GM12878 (cell line): ENCODE measurements at regions not wholly inside any gene's neighbourhood (a gene's known extent, or its start where the extent isn't known, plus 50 kb on each side); places are given as distances from the start of the nearest gene placed in this dataset.

Experiments used
- ATAC-seq: fragments of 200-7000 bp; cut with Tn5 transposase; 3 replicates; pipeline ENCODE4 v1.9.1; 2020; ENCODE audit warnings: mild to moderate bottlenecking, moderate library complexity
- BruUV-seq: library from RNA; stranded (reverse); fragments of 400-500 nt; replicated peaks from 2 replicates; lab custom pipeline; 2021; lab: Mats Ljungman, UMichigan
- CTCF ChIA-PET: fragments of 300-600 bp; sonication (Branson Sonifier 250); formaldehyde crosslinking; extraction: SDS; loops from one replicate; lab custom pipeline; 2021; ENCODE audit warnings: inconsistent platforms; lab: Yijun Ruan, JAX
- POLR2A ChIA-PET: fragments of 350-600 bp; formaldehyde crosslinking; extraction: SDS; loops from one replicate; lab custom pipeline; 2021; ENCODE audit warnings: inconsistent platforms; lab: Charles Lee
- RAD21 ChIA-PET: fragments of 300-600 bp; sonication (Branson Sonifier 250); formaldehyde crosslinking; loops from one replicate; lab custom pipeline; 2023; ENCODE audit warnings: antibody characterized with exemption; ENCODE audit not compliant: unreplicated experiment; lab: Charles Lee
- SMC1A ChIA-PET: fragments of 300-600 bp; sonication (Branson Sonifier 250); formaldehyde crosslinking; loops from one replicate; lab custom pipeline; 2023; ENCODE audit not compliant: unreplicated experiment, uncharacterized antibody; lab: Charles Lee
- DNase-seq: peaks from one replicate; pipeline ENCODE4 v3.0.0-alpha.2; 2011; ENCODE audit warnings: low read depth, low spot score
- FAIRE-seq: peaks from 3 replicates; lab custom pipeline; 2011; peaks lifted over from hg19 to GRCh38; lab: Jason Lieb, UNC
- H2AFZ ChIP-seq: 2 replicates; pipeline ENCODE4 v1.6.0; 2011; ENCODE audit warnings: low read depth, low read length, control low read depth; ENCODE audit not compliant: control insufficient read depth
- H3K27ac ChIP-seq: 2 replicates; pipeline ENCODE4 v1.5.1; 2011; ENCODE audit warnings: control low read depth; ENCODE audit not compliant: control insufficient read depth, insufficient read depth
- H3K27me3 ChIP-seq, 2 experiments: replicated peaks in 1 of 2; 2 replicates each; pipeline versions ENCODE4 v1.6.0 to v1.6.1; 2011; ENCODE audit warnings: low read length in 1 of 2; ENCODE audit not compliant: control insufficient read depth in 2 of 2, insufficient read depth in 2 of 2
- H3K36me3 ChIP-seq, 2 experiments: 2 replicates each; pipeline ENCODE4 v1.5.1; 2011; ENCODE audit warnings: low read length in 1 of 2; ENCODE audit not compliant: control insufficient read depth in 2 of 2, insufficient read depth in 2 of 2
- H3K4me1 ChIP-seq: 2 replicates; pipeline ENCODE4 v1.6.1; 2011; ENCODE audit warnings: mild to moderate bottlenecking, low read length, moderate library complexity, mixed read lengths; ENCODE audit not compliant: control insufficient read depth, insufficient read depth
- H3K4me2 ChIP-seq: 2 replicates; pipeline ENCODE4 v1.6.0; 2011; ENCODE audit warnings: control low read depth; ENCODE audit not compliant: control insufficient read depth, insufficient read depth
- H3K4me3 ChIP-seq: fragments of 200-600 bp; sonication (generic); 2 replicates; pipeline ENCODE4 v1.5.1; 2016
- H3K79me2 ChIP-seq: 2 replicates; pipeline ENCODE4 v1.6.0; 2011; ENCODE audit warnings: low read length; ENCODE audit not compliant: control insufficient read depth, insufficient read depth
- H3K9ac ChIP-seq: 2 replicates; pipeline ENCODE4 v1.8.0; 2011; ENCODE audit warnings: low read length, control low read depth, mixed read lengths; ENCODE audit not compliant: control insufficient read depth, insufficient read depth
- H3K9me3 ChIP-seq: replicated peaks from 3 replicates; pipeline ENCODE4 v1.5.1; 2011; ENCODE audit warnings: mild to moderate bottlenecking, low read length; ENCODE audit not compliant: control insufficient read depth, insufficient read depth
- H4K20me1 ChIP-seq: 2 replicates; pipeline ENCODE4 v1.6.0; 2011; ENCODE audit not compliant: control insufficient read depth, insufficient read depth
- CHD2 ChIP-seq: IDR thresholded peaks from 2 replicates; pipeline ENCODE4 v1.6.1; 2011; ENCODE audit warnings: low read depth, low read length, improper control_type of control experiment, borderline replicate concordance
- EED ChIP-seq: sonication (generic); IDR thresholded peaks from 2 replicates; pipeline ENCODE4 v1.6.1; 2016; ENCODE audit warnings: antibody characterized with exemption, low read depth
- EGR1 ChIP-seq, 2 experiments: IDR thresholded peaks; 1 replicate in 1 of 2; 2 replicates in 1 of 2; pipeline ENCODE4 v1.6.1; 2011 to 2012; ENCODE audit warnings: low read depth in 2 of 2, low read length in 2 of 2, borderline replicate concordance in 1 of 2, mild to moderate bottlenecking in 1 of 2, moderate library complexity in 1 of 2
- NFXL1 ChIP-seq: fragments of 450-650 bp; IDR thresholded peaks from 2 replicates; pipeline ENCODE4 v1.6.1; 2017; ENCODE audit warnings: antibody characterized with exemption, mild to moderate bottlenecking, borderline replicate concordance
- WRNIP1 ChIP-seq: IDR thresholded peaks from 2 replicates; pipeline ENCODE4 v1.6.1; 2011; ENCODE audit warnings: low read depth, low read length, improper control_type of control experiment, borderline replicate concordance
- ZNF207 ChIP-seq: fragments of 450-650 bp; IDR thresholded peaks from 2 replicates; pipeline ENCODE4 v1.6.1; 2014; ENCODE audit warnings: antibody characterized with exemption, mild to moderate bottlenecking, borderline replicate concordance
- ZNF687 ChIP-seq: fragments of 450-650 bp; IDR thresholded peaks from 2 replicates; pipeline ENCODE4 v1.6.1; 2017; ENCODE audit warnings: mild to moderate bottlenecking, moderate library complexity
- WGBS: methylation state at CpG from one replicate; pipeline ENCODE4 v1.1.6; 2016; ENCODE audit warnings: low lambda C conversion rate; ENCODE audit not compliant: insufficient replicate concordance, insufficient coverage; ENCODE audit errors: missing lambda C conversion rate; 5-methylcytosine and 5-hydroxymethylcytosine counted together
- in situ Hi-C: fragments of 300-500 bp; cut with MboI; formaldehyde crosslinking; loops from 9 replicates; pipeline ENCODE4 v1.14.3; 2018; ENCODE audit warnings: mixed read lengths
- intact Hi-C: fragments of 100-400 bp; cut with micrococcal nuclease; formaldehyde crosslinking; loops from one replicate; pipeline ENCODE4 v1.14.2; 2022; ENCODE audit not compliant: unreplicated experiment

- Histone ChIP-seq H3K79me2 (no peaks in the 10 kb centered on the region), H3K9ac (no peak overlapping the region), H3K4me2 (no peak overlapping the region), H3K27me3 (no peaks in the 10 kb centered on the region), H3K4me1 (no peaks in the 10 kb centered on the region), H3K4me3 (no peak overlapping the region), H4K20me1 (no peaks in the 10 kb centered on the region), H3K27ac (no peak overlapping the region), H2AFZ (no peak overlapping the region), H3K36me3 (no peaks in the 10 kb centered on the region), H3K9me3 (no peaks in the 10 kb centered on the region; the same call in 2 of the 3 replicates)
- 21% methylated on average over 2 of the region's 2 CpGs for WGBS
- ChIA-PET RAD21 (no interaction called here), SMC1A (no interaction called here), POLR2A (no interaction called here), CTCF (interaction anchor here (1.0 kb wide), 1 partner anchor 13 kb away, joined by 4 read pairs; no protein-coding TSS in a partner anchor)
- FAIRE-seq (no peak), DNase-seq (no peak), ATAC-seq (no peak)
- in situ Hi-C loops, result no loop called here
- BruUV-seq, result no TSS peak
- no peak for TF ChIP-seq CHD2
- TF ChIP-seq EGR1 (IDR thresholded peaks at IDR 0.05; ENCODE audit: borderline replicate concordance in 1 of 2, low read depth in 2 of 2, low read length in 2 of 2), result no peak
- TF ChIP-seq ZNF687, result no peak
- no peak for TF ChIP-seq NFXL1
- TF ChIP-seq EED, result no peak
- TF ChIP-seq WRNIP1, result no peak
- no peak for TF ChIP-seq ZNF207
- intact Hi-C loops, result no loop called here
Observed at GRCh38 chr1:187641907-187642306, 813.2 kb downstream of the PLA2G4A start.
